Neural progenitor cell (in vitro differentiated cells): ENCODE measurements at regions not wholly inside any gene's neighbourhood (a gene's known extent, or its start where the extent isn't known, plus 50 kb on each side); places are given as distances from the start of the nearest gene placed in this dataset.

Source experiments
- EZH2phosphoT487 ChIP-seq: fragments of 200-600 bp; sonication (generic); IDR thresholded peaks from 2 replicates; pipeline ENCODE4 v1.6.1; 2017; ENCODE audit warnings: antibody characterized with exemption
- TF ChIP-seq, protein P1 (sequence below): fragments of 200-600 bp; sonication (generic); IDR thresholded peaks from 2 replicates; pipeline ENCODE4 v1.5.1; 2017; ENCODE audit warnings: antibody characterized with exemption, mild to moderate bottlenecking

DNA sequence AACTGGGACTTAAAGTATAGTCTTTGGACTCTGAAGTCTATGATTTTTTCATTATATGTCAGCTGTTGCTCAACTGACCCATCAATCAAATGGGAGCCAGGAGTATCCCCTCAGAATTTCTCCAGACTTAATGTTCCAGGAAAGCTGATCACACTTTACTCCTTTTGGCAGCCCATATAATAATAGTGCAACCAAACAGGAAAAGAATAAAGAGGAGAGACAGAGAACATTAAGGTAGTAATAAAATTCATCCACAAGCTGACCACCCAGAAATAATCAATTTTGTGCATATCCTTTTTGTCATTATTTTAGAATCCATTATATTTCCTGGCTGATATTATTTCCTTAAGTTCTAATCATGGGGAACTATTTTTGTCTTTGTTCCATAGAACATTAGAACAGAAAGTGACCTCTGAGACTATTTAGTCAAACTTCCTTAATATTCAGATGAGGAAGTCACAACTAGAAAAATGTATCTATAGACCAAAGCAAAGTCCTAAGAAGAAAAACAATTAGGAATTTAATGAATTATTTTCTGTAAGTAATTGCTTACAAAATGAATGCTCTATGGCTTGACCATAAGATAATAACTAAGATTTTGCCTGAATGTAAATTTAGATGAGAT, 238.1 kb upstream of the SEL1L start:
- TF ChIP-seq, protein P1, sequence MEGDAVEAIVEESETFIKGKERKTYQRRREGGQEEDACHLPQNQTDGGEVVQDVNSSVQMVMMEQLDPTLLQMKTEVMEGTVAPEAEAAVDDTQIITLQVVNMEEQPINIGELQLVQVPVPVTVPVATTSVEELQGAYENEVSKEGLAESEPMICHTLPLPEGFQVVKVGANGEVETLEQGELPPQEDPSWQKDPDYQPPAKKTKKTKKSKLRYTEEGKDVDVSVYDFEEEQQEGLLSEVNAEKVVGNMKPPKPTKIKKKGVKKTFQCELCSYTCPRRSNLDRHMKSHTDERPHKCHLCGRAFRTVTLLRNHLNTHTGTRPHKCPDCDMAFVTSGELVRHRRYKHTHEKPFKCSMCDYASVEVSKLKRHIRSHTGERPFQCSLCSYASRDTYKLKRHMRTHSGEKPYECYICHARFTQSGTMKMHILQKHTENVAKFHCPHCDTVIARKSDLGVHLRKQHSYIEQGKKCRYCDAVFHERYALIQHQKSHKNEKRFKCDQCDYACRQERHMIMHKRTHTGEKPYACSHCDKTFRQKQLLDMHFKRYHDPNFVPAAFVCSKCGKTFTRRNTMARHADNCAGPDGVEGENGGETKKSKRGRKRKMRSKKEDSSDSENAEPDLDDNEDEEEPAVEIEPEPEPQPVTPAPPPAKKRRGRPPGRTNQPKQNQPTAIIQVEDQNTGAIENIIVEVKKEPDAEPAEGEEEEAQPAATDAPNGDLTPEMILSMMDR: no peak
- no peak for TF ChIP-seq EZH2phosphoT487
